ENCODE measurements at regions not wholly inside any gene's neighbourhood (a gene's known extent, or its start where the extent isn't known, plus 50 kb on each side); places are given as distances from the start of the nearest gene placed in this dataset.

DNA sequence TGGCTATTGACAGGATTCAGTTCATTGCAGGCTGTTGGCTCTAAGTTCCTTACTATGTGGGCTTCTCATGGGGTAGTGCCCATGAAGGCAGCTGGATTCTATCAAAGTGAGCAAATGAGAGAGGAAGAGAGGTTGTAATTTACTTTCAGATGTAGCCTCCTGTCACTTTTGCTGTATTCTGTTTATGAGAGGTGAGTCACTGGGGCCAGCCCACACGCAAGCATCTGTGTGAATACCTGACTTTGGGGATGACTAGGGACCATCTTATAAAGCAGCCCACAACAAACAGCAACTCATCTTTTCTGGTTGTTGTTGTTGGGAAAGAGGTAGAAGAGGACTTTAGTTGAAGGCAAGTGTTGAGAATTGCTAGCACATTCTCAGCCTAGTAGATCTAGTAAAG lies 506.3 kb upstream of the GRM7 start:
- H3K4me3 Mint-ChIP-seq (ENCODE audit: unreplicated experiment): no peak overlapping the region
- H3K4me1 Mint-ChIP-seq (ENCODE audit: unreplicated experiment): no peaks in the 10 kb centered on the region

DNA sequence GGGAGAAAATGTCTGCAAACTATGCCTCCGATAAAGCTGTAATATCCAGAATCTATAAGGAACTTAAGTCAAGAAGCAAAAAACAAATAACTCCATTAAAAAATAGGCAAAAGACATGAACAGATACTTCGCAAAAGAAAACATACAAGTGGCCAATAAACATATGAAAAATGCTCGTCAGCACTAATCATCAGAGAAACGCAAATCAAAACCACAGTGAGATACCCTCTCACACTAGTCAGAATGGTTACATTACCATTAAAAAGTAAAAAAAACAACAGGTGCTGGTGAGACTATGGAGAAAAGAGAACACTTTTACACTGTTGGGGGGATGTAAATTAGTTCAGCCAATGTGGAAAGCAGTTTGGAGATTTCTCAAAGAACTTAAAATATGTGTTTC lies 498.5 kb upstream of the GRM7 start:
- Mint-ChIP-seq H3K27ac (ENCODE audit: unreplicated experiment) (no peak overlapping the region), H3K27me3 (ENCODE audit: unreplicated experiment) (no peaks in the 10 kb centered on the region), H3K4me3 (ENCODE audit: unreplicated experiment) (no peak overlapping the region), H3K9me3 (ENCODE audit: unreplicated experiment) (peaks cover 41% of the 10 kb centered on the region), H3K36me3 (ENCODE audit: unreplicated experiment) (no peaks in the 10 kb centered on the region), H3K4me1 (ENCODE audit: unreplicated experiment) (no peaks in the 10 kb centered on the region)
- TF ChIP-seq, protein P1, sequence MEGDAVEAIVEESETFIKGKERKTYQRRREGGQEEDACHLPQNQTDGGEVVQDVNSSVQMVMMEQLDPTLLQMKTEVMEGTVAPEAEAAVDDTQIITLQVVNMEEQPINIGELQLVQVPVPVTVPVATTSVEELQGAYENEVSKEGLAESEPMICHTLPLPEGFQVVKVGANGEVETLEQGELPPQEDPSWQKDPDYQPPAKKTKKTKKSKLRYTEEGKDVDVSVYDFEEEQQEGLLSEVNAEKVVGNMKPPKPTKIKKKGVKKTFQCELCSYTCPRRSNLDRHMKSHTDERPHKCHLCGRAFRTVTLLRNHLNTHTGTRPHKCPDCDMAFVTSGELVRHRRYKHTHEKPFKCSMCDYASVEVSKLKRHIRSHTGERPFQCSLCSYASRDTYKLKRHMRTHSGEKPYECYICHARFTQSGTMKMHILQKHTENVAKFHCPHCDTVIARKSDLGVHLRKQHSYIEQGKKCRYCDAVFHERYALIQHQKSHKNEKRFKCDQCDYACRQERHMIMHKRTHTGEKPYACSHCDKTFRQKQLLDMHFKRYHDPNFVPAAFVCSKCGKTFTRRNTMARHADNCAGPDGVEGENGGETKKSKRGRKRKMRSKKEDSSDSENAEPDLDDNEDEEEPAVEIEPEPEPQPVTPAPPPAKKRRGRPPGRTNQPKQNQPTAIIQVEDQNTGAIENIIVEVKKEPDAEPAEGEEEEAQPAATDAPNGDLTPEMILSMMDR (IDR thresholded peaks at IDR 0.05): no peak
- DNase-seq (ENCODE audit: extremely low spot score, unreplicated experiment): no peak

More for the DNA sequence above, 506.3 kb upstream of the GRM7 start:
- no peak for DNase-seq (ENCODE audit: extremely low spot score, unreplicated experiment)
- TF ChIP-seq, protein P1 (IDR thresholded peaks at IDR 0.05): no peak
- no peaks in the 10 kb centered on the region for H3K36me3 Mint-ChIP-seq (ENCODE audit: unreplicated experiment)
- peaks cover 24% of the 10 kb centered on the region for H3K9me3 Mint-ChIP-seq (ENCODE audit: unreplicated experiment)
- H3K27ac Mint-ChIP-seq (ENCODE audit: unreplicated experiment): no peak overlapping the region
- H3K27me3 Mint-ChIP-seq (ENCODE audit: unreplicated experiment): no peaks in the 10 kb centered on the region

DNA sequence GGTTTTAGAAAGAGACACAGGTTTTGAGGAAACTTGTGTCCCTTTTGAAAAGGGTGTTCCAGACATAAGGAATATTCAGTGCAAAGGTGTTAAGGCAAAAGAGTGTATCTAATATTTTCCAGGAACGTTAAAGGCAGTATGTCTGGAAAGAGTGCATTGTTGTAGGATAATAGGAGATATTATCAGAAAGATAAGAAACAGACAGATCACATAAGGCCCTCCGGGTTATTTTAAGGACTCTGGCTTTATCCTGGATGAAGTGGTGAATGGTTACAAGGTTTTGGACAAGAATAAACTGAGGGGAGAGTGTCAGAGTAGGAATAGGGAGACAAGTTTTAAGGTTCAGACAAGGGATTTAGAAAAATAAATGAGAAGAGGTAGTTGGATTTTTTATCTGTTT lies 493.7 kb upstream of the GRM7 start:
- H3K4me1 Mint-ChIP-seq (ENCODE audit: unreplicated experiment): no peaks in the 10 kb centered on the region
- no peaks in the 10 kb centered on the region for H3K36me3 Mint-ChIP-seq (ENCODE audit: unreplicated experiment)
- TF ChIP-seq, protein P1 (IDR thresholded peaks at IDR 0.05): no peak
- peaks cover 49% of the 10 kb centered on the region for H3K9me3 Mint-ChIP-seq (ENCODE audit: unreplicated experiment)
- no peak for DNase-seq (ENCODE audit: extremely low spot score, unreplicated experiment)
- no peak overlapping the region for H3K4me3 Mint-ChIP-seq (ENCODE audit: unreplicated experiment)
- H3K27ac Mint-ChIP-seq (ENCODE audit: unreplicated experiment): no peak overlapping the region
- no peaks in the 10 kb centered on the region for H3K27me3 Mint-ChIP-seq (ENCODE audit: unreplicated experiment)

DNA sequence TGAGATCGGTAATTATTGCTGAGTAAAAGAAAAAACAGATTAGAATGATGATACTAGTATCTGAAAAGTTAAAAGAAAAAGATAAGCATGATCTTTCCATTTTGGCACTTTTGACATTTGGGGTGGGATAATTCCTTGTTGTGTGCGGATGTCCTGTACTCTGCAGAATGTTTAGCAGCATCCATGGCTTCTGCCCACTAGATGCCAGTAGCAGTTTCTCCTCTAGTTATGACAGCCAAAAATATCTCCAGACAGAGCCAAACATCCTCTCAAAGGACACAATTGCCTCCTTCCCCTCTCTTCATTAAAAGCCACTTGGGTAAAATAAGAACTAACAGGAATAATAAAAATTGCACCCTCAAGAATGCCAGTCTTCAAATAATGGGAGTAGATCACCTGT lies 468.8 kb upstream of the GRM7 start:
- DNase-seq (ENCODE audit: extremely low spot score, unreplicated experiment): no peak
- no peak overlapping the region for H3K4me3 Mint-ChIP-seq (ENCODE audit: unreplicated experiment)

DNA sequence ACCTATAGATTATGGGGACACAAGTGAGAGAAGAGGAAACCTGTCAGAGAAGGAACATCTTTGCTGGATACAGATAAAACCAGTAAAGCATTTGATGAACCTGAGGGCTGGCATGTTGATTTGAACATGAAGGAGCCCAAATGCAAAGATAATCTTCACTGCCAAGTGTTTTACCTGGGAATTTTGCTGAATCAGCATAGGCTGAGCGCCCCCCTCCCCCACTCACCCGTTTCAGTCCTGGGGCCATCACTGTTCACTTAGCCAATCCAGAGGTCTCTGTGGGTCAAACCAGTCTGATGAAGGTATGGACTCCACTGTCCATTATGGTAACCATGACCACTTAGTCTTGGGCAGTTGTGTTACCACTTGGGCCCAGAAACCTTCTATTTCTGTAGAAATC lies 466.0 kb upstream of the GRM7 start:
- Mint-ChIP-seq H3K4me3 (ENCODE audit: unreplicated experiment) (no peak overlapping the region), H3K9me3 (ENCODE audit: unreplicated experiment) (peaks cover 22% of the 10 kb centered on the region), H3K27me3 (ENCODE audit: unreplicated experiment) (no peaks in the 10 kb centered on the region), H3K27ac (ENCODE audit: unreplicated experiment) (no peak overlapping the region), H3K4me1 (ENCODE audit: unreplicated experiment) (no peaks in the 10 kb centered on the region), H3K36me3 (ENCODE audit: unreplicated experiment) (no peaks in the 10 kb centered on the region)
- DNase-seq (ENCODE audit: extremely low spot score, unreplicated experiment): no peak
- TF ChIP-seq, protein P1 (IDR thresholded peaks at IDR 0.05): no peak

More for the DNA sequence above, 468.8 kb upstream of the GRM7 start:
- no peaks in the 10 kb centered on the region for H3K4me1 Mint-ChIP-seq (ENCODE audit: unreplicated experiment)
- H3K36me3 Mint-ChIP-seq (ENCODE audit: unreplicated experiment): no peaks in the 10 kb centered on the region
- H3K27ac Mint-ChIP-seq (ENCODE audit: unreplicated experiment): no peak overlapping the region
- no peaks in the 10 kb centered on the region for H3K27me3 Mint-ChIP-seq (ENCODE audit: unreplicated experiment)
- peaks cover 15% of the 10 kb centered on the region for H3K9me3 Mint-ChIP-seq (ENCODE audit: unreplicated experiment)
- TF ChIP-seq, protein P1 (IDR thresholded peaks at IDR 0.05): no peak

Measured in osteocyte (in vitro differentiated cells).